ENCODE measurements at regions not wholly inside any gene's neighbourhood (a gene's known extent, or its start where the extent isn't known, plus 50 kb on each side); places are given as distances from the start of the nearest gene placed in this dataset.

- H3K27ac ChIP-seq, result no peak overlapping the region
- TF ChIP-seq ZFX (IDR thresholded peaks at IDR 0.05; ENCODE audit: borderline replicate concordance) (no peak), CTCF (IDR thresholded peaks at IDR 0.05) (no peak)
These were observed 65.4 kb downstream of the RDH14 start for GRCh38 chr2:18495058-18495457.

GRCh38 chr2:18492721-18493120, 67.7 kb downstream of the RDH14 start:
- no peak overlapping the region for H3K27ac ChIP-seq
- TF ChIP-seq ZFX (IDR thresholded peaks at IDR 0.05; ENCODE audit: borderline replicate concordance) (no peak), CTCF (IDR thresholded peaks at IDR 0.05) (no peak)

- no peak overlapping the region for H3K27ac ChIP-seq
- TF ChIP-seq ZFX (IDR thresholded peaks at IDR 0.05; ENCODE audit: borderline replicate concordance) (no peak), CTCF (IDR thresholded peaks at IDR 0.05) (no peak)
These were observed 68.9 kb downstream of the RDH14 start for GRCh38 chr2:18491577-18491976.

GRCh38 chr2:18490901-18491300, 69.6 kb downstream of the RDH14 start:
- H3K27ac ChIP-seq, result no peak overlapping the region
- no peak for TF ChIP-seq ZFX (IDR thresholded peaks at IDR 0.05; ENCODE audit: borderline replicate concordance)
- TF ChIP-seq CTCF (IDR thresholded peaks at IDR 0.05), result no peak

GRCh38 chr2:18487106-18487913, 73.1 kb downstream of the RDH14 start:
- TF ChIP-seq ZFX (IDR thresholded peaks at IDR 0.05; ENCODE audit: borderline replicate concordance), result no peak
- no peak for TF ChIP-seq CTCF (IDR thresholded peaks at IDR 0.05)
- no peak overlapping the region for H3K27ac ChIP-seq

GRCh38 chr2:18484625-18485024, 75.8 kb downstream of the RDH14 start:
- no peak overlapping the region for H3K27ac ChIP-seq
- TF ChIP-seq ZFX (IDR thresholded peaks at IDR 0.05; ENCODE audit: borderline replicate concordance) (no peak), CTCF (IDR thresholded peaks at IDR 0.05) (no peak)

- H3K27ac ChIP-seq, result no peak overlapping the region
- TF ChIP-seq ZFX (IDR thresholded peaks at IDR 0.05; ENCODE audit: borderline replicate concordance) (no peak), CTCF (IDR thresholded peaks at IDR 0.05) (no peak)
These were observed 76.6 kb downstream of the RDH14 start for GRCh38 chr2:18483896-18484295.
